Vagina (tissue), 2 donors: ENCODE measurements at regions not wholly inside any gene's neighbourhood (a gene's known extent, or its start where the extent isn't known, plus 50 kb on each side); places are given as distances from the start of the nearest gene placed in this dataset.

Source experiments
- POLR2A ChIP-seq, 2 donors: fragments of 450-650 bp; IDR thresholded peaks; one replicate each; pipeline ENCODE4 v1.6.1; 2017; ENCODE audit warnings: antibody characterized with exemption in 2 of 2, mild to moderate bottlenecking in 2 of 2, moderate library complexity in 2 of 2
- TF ChIP-seq, protein P1 (sequence below), 3 experiments: fragments of 450-650 bp in 2 of 3; fragments of 200-600 bp in 1 of 3; sonication (generic) in 1 of 3; IDR thresholded peaks; one replicate each; pipeline ENCODE4 v1.5.1; 2017 to 2019; ENCODE audit warnings: antibody characterized with exemption in 3 of 3, mild to moderate bottlenecking in 2 of 3, moderate library complexity in 2 of 3

DNA sequence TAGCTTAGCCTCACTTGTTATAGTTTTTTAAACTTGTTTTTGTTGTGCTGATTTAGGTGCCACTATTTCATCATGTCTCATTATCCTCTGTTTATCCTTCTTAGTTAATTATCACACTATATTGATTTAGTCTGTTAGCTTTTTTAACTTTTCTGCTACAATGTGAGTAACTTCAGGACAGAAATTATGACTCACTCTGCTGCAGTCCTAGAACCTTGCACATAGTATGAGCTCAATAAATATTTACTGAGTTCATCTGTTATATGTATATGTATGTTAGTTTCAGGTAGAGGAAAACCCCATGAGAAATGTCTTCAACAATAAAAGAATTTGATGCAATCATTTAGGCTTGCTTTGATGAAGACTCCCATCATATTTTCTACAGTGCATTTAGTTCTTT, 224.3 kb upstream of the NAV3 start:
- TF ChIP-seq, protein P1, sequence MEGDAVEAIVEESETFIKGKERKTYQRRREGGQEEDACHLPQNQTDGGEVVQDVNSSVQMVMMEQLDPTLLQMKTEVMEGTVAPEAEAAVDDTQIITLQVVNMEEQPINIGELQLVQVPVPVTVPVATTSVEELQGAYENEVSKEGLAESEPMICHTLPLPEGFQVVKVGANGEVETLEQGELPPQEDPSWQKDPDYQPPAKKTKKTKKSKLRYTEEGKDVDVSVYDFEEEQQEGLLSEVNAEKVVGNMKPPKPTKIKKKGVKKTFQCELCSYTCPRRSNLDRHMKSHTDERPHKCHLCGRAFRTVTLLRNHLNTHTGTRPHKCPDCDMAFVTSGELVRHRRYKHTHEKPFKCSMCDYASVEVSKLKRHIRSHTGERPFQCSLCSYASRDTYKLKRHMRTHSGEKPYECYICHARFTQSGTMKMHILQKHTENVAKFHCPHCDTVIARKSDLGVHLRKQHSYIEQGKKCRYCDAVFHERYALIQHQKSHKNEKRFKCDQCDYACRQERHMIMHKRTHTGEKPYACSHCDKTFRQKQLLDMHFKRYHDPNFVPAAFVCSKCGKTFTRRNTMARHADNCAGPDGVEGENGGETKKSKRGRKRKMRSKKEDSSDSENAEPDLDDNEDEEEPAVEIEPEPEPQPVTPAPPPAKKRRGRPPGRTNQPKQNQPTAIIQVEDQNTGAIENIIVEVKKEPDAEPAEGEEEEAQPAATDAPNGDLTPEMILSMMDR (IDR thresholded peaks at IDR 0.05) = no peak
- TF ChIP-seq POLR2A (IDR thresholded peaks at IDR 0.05) = no peak
